ENCODE measurements at regions not wholly inside any gene's neighbourhood (a gene's known extent, or its start where the extent isn't known, plus 50 kb on each side); places are given as distances from the start of the nearest gene placed in this dataset.

DNA sequence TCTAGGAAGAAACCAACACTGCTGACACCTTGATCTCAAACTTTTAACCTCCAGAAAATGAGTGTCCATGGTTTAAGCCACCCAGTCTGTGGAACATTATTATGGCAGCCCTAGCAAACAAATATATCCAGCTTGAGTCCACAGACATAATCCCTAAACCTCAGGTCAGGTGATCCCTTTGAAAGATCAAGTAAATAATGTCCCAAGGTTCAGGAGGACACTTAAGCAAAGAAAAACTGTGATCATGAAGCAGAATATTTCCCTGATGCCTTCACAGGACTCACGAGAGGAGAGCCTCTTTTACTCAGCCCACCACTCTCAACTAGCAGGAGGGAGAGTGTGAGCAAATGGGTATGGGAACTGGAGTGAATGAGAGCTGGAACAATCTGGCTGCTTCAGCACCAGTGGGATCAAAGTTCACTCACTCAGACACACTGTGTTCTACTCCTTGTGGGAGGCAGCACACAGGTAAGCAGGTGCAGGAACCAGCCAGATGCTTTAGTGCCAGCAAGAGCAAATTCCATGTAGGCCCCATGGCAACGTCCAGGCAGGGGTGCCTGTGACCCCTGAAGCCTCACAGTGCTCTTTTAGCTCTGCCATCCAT lies 608.4 kb downstream of the RAB28 start:
- Histone ChIP-seq H3K27me3 (ENCODE audit: insufficient read depth) (no peaks in the 10 kb centered on the region), H3K9me2 (ENCODE audit: insufficient read depth) (no peaks in the 10 kb centered on the region), H2AFZ (no peak overlapping the region), H3K36me3 (ENCODE audit: insufficient read depth) (no peaks in the 10 kb centered on the region), H3K4me2 (no peak overlapping the region), H4K20me1 (replicated peaks; ENCODE audit: insufficient read depth) (no peaks in the 10 kb centered on the region), H3K4me1 (ENCODE audit: insufficient read depth) (no peaks in the 10 kb centered on the region), H3K27ac (ENCODE audit: low read depth) (no peak overlapping the region), H3F3A (replicated peaks; ENCODE audit: low read depth) (no peaks in the 10 kb centered on the region), H3K4me3 (no peak overlapping the region), H3K79me2 (replicated peaks; ENCODE audit: insufficient read depth) (no peaks in the 10 kb centered on the region)
- Mint-ChIP-seq H3K36me3 (ENCODE audit: low read depth) (peaks cover 3% of the 10 kb centered on the region; the same call in 1 of the 3 replicates), H3K27me3 (ENCODE audit: insufficient read depth, low read depth, poor library complexity) (no peaks in the 10 kb centered on the region), H3K4me3 (no peak overlapping the region), H3K27ac (no peak overlapping the region), H3K4me1 (no peaks in the 10 kb centered on the region), H3K9me3 (peaks cover 18% of the 10 kb centered on the region; the same call in 2 of the 3 replicates)
- ATAC-seq (no peak), DNase-seq (ENCODE audit: low spot score) (no peak)
- TF ChIP-seq, protein P1, sequence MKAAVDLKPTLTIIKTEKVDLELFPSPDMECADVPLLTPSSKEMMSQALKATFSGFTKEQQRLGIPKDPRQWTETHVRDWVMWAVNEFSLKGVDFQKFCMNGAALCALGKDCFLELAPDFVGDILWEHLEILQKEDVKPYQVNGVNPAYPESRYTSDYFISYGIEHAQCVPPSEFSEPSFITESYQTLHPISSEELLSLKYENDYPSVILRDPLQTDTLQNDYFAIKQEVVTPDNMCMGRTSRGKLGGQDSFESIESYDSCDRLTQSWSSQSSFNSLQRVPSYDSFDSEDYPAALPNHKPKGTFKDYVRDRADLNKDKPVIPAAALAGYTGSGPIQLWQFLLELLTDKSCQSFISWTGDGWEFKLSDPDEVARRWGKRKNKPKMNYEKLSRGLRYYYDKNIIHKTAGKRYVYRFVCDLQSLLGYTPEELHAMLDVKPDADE (IDR thresholded peaks at IDR 0.05): no peak

DNA sequence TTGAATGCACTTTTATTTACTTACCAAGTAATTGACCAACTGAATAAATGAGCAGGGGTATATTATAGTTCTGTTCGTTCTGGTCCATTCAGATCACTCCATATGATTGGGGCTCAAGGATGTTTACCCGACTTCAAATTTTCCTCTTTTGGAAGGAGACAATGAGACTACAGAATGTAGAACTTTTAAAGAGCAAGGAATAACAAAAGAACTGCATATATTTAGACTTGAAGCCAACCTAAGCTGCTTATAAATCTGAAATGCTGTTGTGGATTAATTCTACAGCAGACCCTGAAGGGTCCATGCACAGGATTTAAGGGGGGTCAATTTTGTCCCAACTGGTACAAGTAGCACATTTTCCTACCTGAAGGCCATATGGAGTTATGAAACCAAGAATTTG lies 610.8 kb downstream of the RAB28 start:
- H3K27ac Mint-ChIP-seq: no peak overlapping the region
- Histone ChIP-seq H3K9me2 (ENCODE audit: insufficient read depth) (no peaks in the 10 kb centered on the region), H3K4me1 (ENCODE audit: insufficient read depth) (no peaks in the 10 kb centered on the region), H4K20me1 (replicated peaks; ENCODE audit: insufficient read depth) (no peaks in the 10 kb centered on the region), H3K36me3 (ENCODE audit: insufficient read depth) (0 out of 2 replicates have a peak, but pooled peaks cover 5% of the 10 kb centered on the region), H3F3A (replicated peaks; ENCODE audit: low read depth) (no peaks in the 10 kb centered on the region), H3K4me2 (no peak overlapping the region), H3K27ac (ENCODE audit: low read depth) (no peak overlapping the region), H3K4me3 (no peak overlapping the region), H3K79me2 (replicated peaks; ENCODE audit: insufficient read depth) (no peaks in the 10 kb centered on the region), H2AFZ (no peak overlapping the region), H3K27me3 (ENCODE audit: insufficient read depth) (no peaks in the 10 kb centered on the region)
- TF ChIP-seq EZH2phosphoT487 (IDR thresholded peaks at IDR 0.05; ENCODE audit: unreplicated experiment): no peak
- no peak for TF ChIP-seq POLR2AphosphoS5 (IDR thresholded peaks at IDR 0.05; ENCODE audit: low read depth)
- TF ChIP-seq, protein P2, sequence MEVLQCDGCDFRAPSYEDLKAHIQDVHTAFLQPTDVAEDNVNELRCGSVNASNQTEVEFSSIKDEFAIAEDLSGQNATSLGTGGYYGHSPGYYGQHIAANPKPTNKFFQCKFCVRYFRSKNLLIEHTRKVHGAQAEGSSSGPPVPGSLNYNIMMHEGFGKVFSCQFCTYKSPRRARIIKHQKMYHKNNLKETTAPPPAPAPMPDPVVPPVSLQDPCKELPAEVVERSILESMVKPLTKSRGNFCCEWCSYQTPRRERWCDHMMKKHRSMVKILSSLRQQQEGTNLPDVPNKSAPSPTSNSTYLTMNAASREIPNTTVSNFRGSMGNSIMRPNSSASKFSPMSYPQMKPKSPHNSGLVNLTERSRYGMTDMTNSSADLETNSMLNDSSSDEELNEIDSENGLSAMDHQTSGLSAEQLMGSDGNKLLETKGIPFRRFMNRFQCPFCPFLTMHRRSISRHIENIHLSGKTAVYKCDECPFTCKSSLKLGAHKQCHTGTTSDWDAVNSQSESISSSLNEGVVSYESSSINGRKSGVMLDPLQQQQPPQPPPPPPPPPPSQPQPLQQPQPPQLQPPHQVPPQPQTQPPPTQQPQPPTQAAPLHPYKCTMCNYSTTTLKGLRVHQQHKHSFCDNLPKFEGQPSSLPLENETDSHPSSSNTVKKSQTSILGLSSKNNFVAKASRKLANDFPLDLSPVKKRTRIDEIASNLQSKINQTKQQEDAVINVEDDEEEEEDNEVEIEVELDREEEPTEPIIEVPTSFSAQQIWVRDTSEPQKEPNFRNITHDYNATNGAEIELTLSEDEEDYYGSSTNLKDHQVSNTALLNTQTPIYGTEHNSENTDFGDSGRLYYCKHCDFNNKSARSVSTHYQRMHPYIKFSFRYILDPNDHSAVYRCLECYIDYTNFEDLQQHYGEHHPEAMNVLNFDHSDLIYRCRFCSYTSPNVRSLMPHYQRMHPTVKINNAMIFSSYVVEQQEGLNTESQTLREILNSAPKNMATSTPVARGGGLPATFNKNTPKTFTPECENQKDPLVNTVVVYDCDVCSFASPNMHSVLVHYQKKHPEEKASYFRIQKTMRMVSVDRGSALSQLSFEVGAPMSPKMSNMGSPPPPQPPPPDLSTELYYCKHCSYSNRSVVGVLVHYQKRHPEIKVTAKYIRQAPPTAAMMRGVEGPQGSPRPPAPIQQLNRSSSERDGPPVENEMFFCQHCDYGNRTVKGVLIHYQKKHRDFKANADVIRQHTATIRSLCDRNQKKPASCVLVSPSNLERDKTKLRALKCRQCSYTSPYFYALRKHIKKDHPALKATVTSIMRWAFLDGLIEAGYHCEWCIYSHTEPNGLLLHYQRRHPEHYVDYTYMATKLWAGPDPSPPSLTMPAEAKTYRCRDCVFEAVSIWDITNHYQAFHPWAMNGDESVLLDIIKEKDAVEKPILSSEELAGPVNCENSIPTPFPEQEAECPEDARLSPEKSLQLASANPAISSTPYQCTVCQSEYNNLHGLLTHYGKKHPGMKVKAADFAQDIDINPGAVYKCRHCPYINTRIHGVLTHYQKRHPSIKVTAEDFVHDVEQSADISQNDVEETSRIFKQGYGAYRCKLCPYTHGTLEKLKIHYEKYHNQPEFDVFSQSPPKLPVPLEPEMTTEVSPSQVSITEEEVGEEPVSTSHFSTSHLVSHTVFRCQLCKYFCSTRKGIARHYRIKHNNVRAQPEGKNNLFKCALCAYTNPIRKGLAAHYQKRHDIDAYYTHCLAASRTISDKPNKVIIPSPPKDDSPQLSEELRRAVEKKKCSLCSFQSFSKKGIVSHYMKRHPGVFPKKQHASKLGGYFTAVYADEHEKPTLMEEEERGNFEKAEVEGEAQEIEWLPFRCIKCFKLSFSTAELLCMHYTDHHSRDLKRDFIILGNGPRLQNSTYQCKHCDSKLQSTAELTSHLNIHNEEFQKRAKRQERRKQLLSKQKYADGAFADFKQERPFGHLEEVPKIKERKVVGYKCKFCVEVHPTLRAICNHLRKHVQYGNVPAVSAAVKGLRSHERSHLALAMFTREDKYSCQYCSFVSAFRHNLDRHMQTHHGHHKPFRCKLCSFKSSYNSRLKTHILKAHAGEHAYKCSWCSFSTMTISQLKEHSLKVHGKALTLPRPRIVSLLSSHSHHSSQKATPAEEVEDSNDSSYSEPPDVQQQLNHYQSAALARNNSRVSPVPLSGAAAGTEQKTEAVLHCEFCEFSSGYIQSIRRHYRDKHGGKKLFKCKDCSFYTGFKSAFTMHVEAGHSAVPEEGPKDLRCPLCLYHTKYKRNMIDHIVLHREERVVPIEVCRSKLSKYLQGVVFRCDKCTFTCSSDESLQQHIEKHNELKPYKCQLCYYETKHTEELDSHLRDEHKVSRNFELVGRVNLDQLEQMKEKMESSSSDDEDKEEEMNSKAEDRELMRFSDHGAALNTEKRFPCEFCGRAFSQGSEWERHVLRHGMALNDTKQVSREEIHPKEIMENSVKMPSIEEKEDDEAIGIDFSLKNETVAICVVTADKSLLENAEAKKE (CRISPR knock-in tag; IDR thresholded peaks at IDR 0.05): no peak
- TF ChIP-seq ZNF331 (CRISPR knock-in tag; IDR thresholded peaks at IDR 0.05; ENCODE audit: low read depth): no peak
- TF ChIP-seq ZNF114 (CRISPR knock-in tag; IDR thresholded peaks at IDR 0.05): no peak
- TF ChIP-seq, protein P3, sequence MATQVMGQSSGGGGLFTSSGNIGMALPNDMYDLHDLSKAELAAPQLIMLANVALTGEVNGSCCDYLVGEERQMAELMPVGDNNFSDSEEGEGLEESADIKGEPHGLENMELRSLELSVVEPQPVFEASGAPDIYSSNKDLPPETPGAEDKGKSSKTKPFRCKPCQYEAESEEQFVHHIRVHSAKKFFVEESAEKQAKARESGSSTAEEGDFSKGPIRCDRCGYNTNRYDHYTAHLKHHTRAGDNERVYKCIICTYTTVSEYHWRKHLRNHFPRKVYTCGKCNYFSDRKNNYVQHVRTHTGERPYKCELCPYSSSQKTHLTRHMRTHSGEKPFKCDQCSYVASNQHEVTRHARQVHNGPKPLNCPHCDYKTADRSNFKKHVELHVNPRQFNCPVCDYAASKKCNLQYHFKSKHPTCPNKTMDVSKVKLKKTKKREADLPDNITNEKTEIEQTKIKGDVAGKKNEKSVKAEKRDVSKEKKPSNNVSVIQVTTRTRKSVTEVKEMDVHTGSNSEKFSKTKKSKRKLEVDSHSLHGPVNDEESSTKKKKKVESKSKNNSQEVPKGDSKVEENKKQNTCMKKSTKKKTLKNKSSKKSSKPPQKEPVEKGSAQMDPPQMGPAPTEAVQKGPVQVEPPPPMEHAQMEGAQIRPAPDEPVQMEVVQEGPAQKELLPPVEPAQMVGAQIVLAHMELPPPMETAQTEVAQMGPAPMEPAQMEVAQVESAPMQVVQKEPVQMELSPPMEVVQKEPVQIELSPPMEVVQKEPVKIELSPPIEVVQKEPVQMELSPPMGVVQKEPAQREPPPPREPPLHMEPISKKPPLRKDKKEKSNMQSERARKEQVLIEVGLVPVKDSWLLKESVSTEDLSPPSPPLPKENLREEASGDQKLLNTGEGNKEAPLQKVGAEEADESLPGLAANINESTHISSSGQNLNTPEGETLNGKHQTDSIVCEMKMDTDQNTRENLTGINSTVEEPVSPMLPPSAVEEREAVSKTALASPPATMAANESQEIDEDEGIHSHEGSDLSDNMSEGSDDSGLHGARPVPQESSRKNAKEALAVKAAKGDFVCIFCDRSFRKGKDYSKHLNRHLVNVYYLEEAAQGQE (IDR thresholded peaks at IDR 0.05; ENCODE audit: unreplicated experiment): no peak
- H3K36me3 Mint-ChIP-seq (ENCODE audit: low read depth): peaks cover 3% of the 10 kb centered on the region; the same call in 1 of the 3 replicates
- H3K4me1 Mint-ChIP-seq: no peaks in the 10 kb centered on the region
- peaks cover 26% of the 10 kb centered on the region for H3K9me3 Mint-ChIP-seq
- no peaks in the 10 kb centered on the region for H3K27me3 Mint-ChIP-seq (ENCODE audit: insufficient read depth, low read depth, poor library complexity)
- no peak for DNase-seq (ENCODE audit: low spot score)
- no peak overlapping the region for H3K4me3 Mint-ChIP-seq
- no peak for ATAC-seq
